Lung (tissue), 11 donors: ENCODE measurements at regions not wholly inside any gene's neighbourhood (a gene's known extent, or its start where the extent isn't known, plus 50 kb on each side); places are given as distances from the start of the nearest gene placed in this dataset.

Source experiments
- ATAC-seq: fragments of 200-7000 bp; cut with Tn5 transposase; one replicate; pipeline ENCODE4 v1.9.1; 2020; ENCODE audit warnings: moderate number of reproducible peaks; ENCODE audit not compliant: insufficient read depth, low FRiP score
- DNase-seq, 3 donors: peaks; one replicate each; pipeline ENCODE4 v3.0.0-alpha.2; 2013 to 2017
- H3K27ac ChIP-seq, 2 donors: one replicate each; pipeline ENCODE4 v1.5.1; 2013; ENCODE audit warnings: mild to moderate bottlenecking in 2 of 2, moderate library complexity in 2 of 2, control low read depth in 1 of 2, inconsistent platforms in 1 of 2, low read depth in 1 of 2, low read length in 1 of 2
- H3K27me3 ChIP-seq, 3 donors: one replicate each; pipeline ENCODE4 v1.5.1; 2013; ENCODE audit warnings: low read length in 2 of 3; ENCODE audit not compliant: control insufficient read depth in 3 of 3, insufficient read depth in 3 of 3
- H3K36me3 ChIP-seq, 4 donors: one replicate each; pipeline ENCODE4 v1.5.1; 2013; ENCODE audit warnings: low read length in 4 of 4, mild to moderate bottlenecking in 1 of 4, moderate library complexity in 1 of 4; ENCODE audit not compliant: control insufficient read depth in 4 of 4, insufficient read depth in 4 of 4
- H3K4me1 ChIP-seq, 5 donors: one replicate each; pipeline ENCODE4 v1.5.1; 2013; ENCODE audit warnings: low read length in 5 of 5, mild to moderate bottlenecking in 2 of 5, moderate library complexity in 1 of 5; ENCODE audit not compliant: control insufficient read depth in 5 of 5, insufficient read depth in 5 of 5
- H3K4me3 ChIP-seq: one replicate; pipeline ENCODE4 v1.5.1; 2013; ENCODE audit warnings: mild to moderate bottlenecking, control low read depth, moderate library complexity
- H3K9ac ChIP-seq, 2 donors: one replicate each; pipeline ENCODE4 v1.5.1; 2013; ENCODE audit warnings: low read length in 2 of 2, control low read depth in 1 of 2; ENCODE audit not compliant: insufficient read depth in 1 of 2
- H3K9me3 ChIP-seq, 4 donors: one replicate each; pipeline ENCODE4 v1.5.1; 2013; ENCODE audit warnings: low read length in 3 of 4, mild to moderate bottlenecking in 1 of 4, moderate library complexity in 1 of 4; ENCODE audit not compliant: control insufficient read depth in 4 of 4, insufficient read depth in 3 of 4
- WGBS, 2 donors: extraction: QIAGEN DNeasy Blood & Tissue Kit; methylation state at CpG; one replicate each; pipeline ENCODE4 v1.1.7; 2013; 5-methylcytosine and 5-hydroxymethylcytosine counted together
- TF ChIP-seq, protein P1 (sequence below): IDR thresholded peaks from 2 replicates; pipeline ENCODE4 v1.5.1; 2012; ENCODE audit warnings: mild to moderate bottlenecking; ENCODE audit errors: control extremely low read depth, extremely low read depth
- donor health status: control.
- donor health status: control.
- donor health status: Bipolar disorder and iron deficiency.
- donor health status: healthy.
- donor health status: DM: yes; HTN: yes; CAD: no.

DNA sequence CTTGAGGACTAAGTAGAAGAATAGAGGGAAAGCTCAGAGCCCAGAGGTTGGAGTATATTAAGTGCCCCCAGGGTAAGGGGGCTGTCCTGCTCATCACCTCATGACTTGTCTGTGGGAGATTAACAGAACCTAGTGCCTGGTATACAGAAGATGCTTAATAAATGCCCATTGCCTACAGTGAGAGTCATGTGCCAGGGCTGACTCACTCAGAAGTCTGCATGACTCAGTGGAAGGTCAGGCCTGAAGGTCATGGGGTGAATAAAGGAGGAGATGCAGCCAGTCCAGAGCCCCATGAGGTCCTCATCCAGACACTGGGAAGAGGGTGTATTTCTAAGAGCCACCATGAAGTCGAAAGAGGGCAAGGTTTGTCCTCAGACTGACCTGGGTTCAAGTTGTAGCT is 62.5 kb upstream of the TLE3 start:
- peaks cover 0 to 6% (median 0%) of the 10 kb centered on the region in 4 donors for H3K9me3 ChIP-seq
- TF ChIP-seq, protein P1, sequence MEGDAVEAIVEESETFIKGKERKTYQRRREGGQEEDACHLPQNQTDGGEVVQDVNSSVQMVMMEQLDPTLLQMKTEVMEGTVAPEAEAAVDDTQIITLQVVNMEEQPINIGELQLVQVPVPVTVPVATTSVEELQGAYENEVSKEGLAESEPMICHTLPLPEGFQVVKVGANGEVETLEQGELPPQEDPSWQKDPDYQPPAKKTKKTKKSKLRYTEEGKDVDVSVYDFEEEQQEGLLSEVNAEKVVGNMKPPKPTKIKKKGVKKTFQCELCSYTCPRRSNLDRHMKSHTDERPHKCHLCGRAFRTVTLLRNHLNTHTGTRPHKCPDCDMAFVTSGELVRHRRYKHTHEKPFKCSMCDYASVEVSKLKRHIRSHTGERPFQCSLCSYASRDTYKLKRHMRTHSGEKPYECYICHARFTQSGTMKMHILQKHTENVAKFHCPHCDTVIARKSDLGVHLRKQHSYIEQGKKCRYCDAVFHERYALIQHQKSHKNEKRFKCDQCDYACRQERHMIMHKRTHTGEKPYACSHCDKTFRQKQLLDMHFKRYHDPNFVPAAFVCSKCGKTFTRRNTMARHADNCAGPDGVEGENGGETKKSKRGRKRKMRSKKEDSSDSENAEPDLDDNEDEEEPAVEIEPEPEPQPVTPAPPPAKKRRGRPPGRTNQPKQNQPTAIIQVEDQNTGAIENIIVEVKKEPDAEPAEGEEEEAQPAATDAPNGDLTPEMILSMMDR, result no peak
- H3K36me3 ChIP-seq, result no peaks in the 10 kb centered on the region
- DNase-seq, result peak in 1 of 3 donors; percentile 8
- no peak overlapping the region for H3K9ac ChIP-seq
- no peak overlapping the region for H3K27ac ChIP-seq
- no peaks in the 10 kb centered on the region for H3K27me3 ChIP-seq
- ATAC-seq, result no peak
- 36 to 38% methylated on average over 1 of the region's 1 CpG for WGBS, 2 donors
- H3K4me3 ChIP-seq, result no peak overlapping the region
- peaks cover 3 to 66% (median 20%) of the 10 kb centered on the region in 5 donors for H3K4me1 ChIP-seq

DNA sequence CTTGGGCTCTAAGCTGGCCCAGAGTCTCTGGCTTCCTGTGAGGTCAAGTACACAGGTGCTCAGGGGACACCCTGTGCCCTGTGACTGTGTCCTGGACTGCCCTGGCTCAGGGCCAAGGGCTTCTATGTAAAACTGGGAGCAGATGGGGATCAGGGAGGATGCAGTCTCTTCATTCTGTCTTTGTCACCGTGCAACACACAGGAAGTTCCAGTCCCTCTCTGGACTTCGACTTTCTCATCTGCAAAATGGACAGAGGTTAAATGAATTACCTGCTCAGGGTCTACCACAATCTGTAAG is 61.9 kb upstream of the TLE3 start:
- peaks cover 0 to 6% (median 0%) of the 10 kb centered on the region in 4 donors for H3K9me3 ChIP-seq
- 44 to 64% methylated on average over 2 of the region's 2 CpGs for WGBS, 2 donors
- no peak overlapping the region for H3K9ac ChIP-seq
- H3K4me3 ChIP-seq, result no peak overlapping the region
- ATAC-seq (no peak), DNase-seq (peak in 1 of 3 donors; percentile 16)
- H3K27ac ChIP-seq, result no peak overlapping the region
- no peaks in the 10 kb centered on the region for H3K36me3 ChIP-seq
- TF ChIP-seq, protein P1, result no peak
- no peaks in the 10 kb centered on the region for H3K27me3 ChIP-seq
- H3K4me1 ChIP-seq, result peaks cover 6 to 66% (median 24%) of the 10 kb centered on the region in 5 donors

DNA sequence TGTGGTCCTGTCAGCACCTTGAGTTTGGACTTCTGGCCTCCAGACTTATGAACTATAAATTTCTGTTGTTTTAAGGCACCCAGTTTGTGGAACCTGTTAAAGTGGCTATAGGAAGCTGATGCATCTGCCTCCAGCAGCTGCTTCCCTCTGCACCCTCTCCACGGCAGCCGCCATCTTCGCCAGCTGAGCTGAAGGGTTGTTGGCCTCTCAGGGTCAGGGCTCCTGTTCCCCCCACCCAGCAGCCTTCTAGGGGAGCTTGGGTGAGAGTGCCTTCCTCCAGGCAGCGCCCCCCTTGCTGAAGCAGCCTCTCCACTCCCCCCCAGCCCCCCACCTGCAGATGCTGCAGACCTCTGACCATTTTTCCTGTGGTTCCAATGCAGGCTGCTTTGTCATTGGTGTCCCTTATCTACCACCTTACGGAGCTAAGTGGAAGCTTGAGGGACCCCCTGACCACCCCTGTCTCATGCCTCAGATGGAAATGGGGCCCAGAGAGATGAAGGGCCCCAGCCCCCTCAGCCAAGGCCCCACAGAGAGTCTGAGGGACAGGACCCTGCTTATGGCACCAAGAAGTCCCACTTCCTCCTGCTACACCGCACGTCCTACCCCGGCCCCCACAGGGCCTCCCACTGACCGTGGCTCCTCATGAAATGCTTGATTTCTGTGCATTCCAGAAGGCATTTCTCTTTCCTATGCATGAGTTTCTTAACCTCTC is 61.4 kb upstream of the TLE3 start:
- ATAC-seq (no peak), DNase-seq (peak in 1 of 3 donors; percentile 11)
- no peak overlapping the region for H3K4me3 ChIP-seq
- TF ChIP-seq, protein P1, result no peak
- H3K9me3 ChIP-seq, result peaks cover 0 to 2% (median 0%) of the 10 kb centered on the region in 4 donors
- H3K4me1 ChIP-seq, result peaks cover 9 to 67% (median 29%) of the 10 kb centered on the region in 5 donors
- no peak overlapping the region for H3K27ac ChIP-seq
- no peak overlapping the region for H3K9ac ChIP-seq
- no peaks in the 10 kb centered on the region for H3K36me3 ChIP-seq
- 46 to 71% methylated on average over 9 of the region's 9 CpGs for WGBS, 2 donors
- H3K27me3 ChIP-seq, result no peaks in the 10 kb centered on the region
